Calu3 (cell line): ENCODE measurements at regions not wholly inside any gene's neighbourhood (a gene's known extent, or its start where the extent isn't known, plus 50 kb on each side); places are given as distances from the start of the nearest gene placed in this dataset.

ENCODE experiments used
- BruUV-seq: library from RNA; stranded (reverse); fragments of 400-500 nt; replicated peaks from 2 replicates; lab custom pipeline; 2021; lab: Mats Ljungman, UMichigan
- CTCF ChIA-PET: fragments of 300-600 bp; sonication (Branson Sonifier 250); formaldehyde crosslinking; loops from one replicate; lab custom pipeline; 2022; ENCODE audit warnings: antibody characterized with exemption; lab: Charles Lee
- DNase-seq: peaks from one replicate; pipeline ENCODE4 v3.0.0; 2022
- H3K27ac Mint-ChIP-seq: one replicate; pipeline ENCODE4 v1.8.0; 2022; ENCODE audit warnings: mixed read lengths; ENCODE audit not compliant: unreplicated experiment
- H3K27me3 Mint-ChIP-seq: one replicate; pipeline ENCODE4 v1.8.0; 2022; ENCODE audit warnings: mixed read lengths; ENCODE audit not compliant: unreplicated experiment
- H3K36me3 Mint-ChIP-seq: one replicate; pipeline ENCODE4 v1.8.0; 2022; ENCODE audit warnings: mild to moderate bottlenecking, moderate library complexity, mixed read lengths; ENCODE audit not compliant: insufficient read depth, unreplicated experiment
- H3K4me1 Mint-ChIP-seq: one replicate; pipeline ENCODE4 v1.8.0; 2022; ENCODE audit warnings: mild to moderate bottlenecking, low read depth, mixed read lengths; ENCODE audit not compliant: unreplicated experiment
- H3K4me3 Mint-ChIP-seq: one replicate; pipeline ENCODE4 v1.8.0; 2022; ENCODE audit warnings: mild to moderate bottlenecking, low read depth, moderate library complexity, mixed read lengths; ENCODE audit not compliant: unreplicated experiment
- H3K9me3 Mint-ChIP-seq: one replicate; pipeline ENCODE4 v1.8.0; 2022; ENCODE audit warnings: low read depth, mixed read lengths; ENCODE audit not compliant: unreplicated experiment
- CTCF ChIP-seq: fragments of 200-600 bp; IDR thresholded peaks from one replicate; pipeline ENCODE4 v1.8.0; 2022; ENCODE audit warnings: antibody characterized with exemption; ENCODE audit not compliant: unreplicated experiment
- intact Hi-C: fragments of 100-400 bp; cut with micrococcal nuclease; formaldehyde crosslinking; loops from one replicate; pipeline ENCODE4 v1.10.0; 2022; ENCODE audit not compliant: unreplicated experiment

DNA sequence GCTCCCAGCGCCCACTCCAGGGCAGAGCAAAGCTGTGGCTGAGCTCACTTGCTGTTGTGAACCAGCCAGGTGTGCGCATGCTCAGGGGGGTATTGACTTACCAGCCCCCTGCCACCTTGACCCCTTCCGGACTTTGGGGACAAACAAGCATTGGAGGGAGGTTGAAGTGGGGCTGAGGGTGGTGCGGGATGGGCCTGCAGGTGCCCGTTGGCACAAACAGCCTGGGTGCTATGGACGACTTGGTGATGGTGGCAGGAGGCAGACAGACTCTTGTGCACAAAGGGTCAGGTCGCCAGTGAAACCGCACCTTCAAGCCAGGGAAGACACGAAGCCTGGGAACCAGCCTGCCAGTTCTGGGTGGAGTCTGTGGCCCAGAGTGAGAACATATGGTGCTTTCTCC lies 858.5 kb upstream of the PTPRD start:
- Mint-ChIP-seq H3K4me1 (no peaks in the 10 kb centered on the region), H3K36me3 (no peaks in the 10 kb centered on the region), H3K27ac (no peak overlapping the region), H3K27me3 (no peaks in the 10 kb centered on the region), H3K9me3 (peaks cover 3% of the 10 kb centered on the region), H3K4me3 (no peak overlapping the region)
- no peak for DNase-seq
- BruUV-seq = no TSS peak
- CTCF ChIA-PET = no interaction called here
- no peak for TF ChIP-seq CTCF
- intact Hi-C loops = no loop called here

GRCh38 chr9:11500780-11501179 lies 888.0 kb upstream of the PTPRD start:
- H3K27ac Mint-ChIP-seq = no peak overlapping the region

GRCh38 chr9:11506980-11507379 lies 894.2 kb upstream of the PTPRD start:
- no TSS peak for BruUV-seq
- CTCF ChIA-PET = no interaction called here
- Mint-ChIP-seq H3K27ac (no peak overlapping the region), H3K36me3 (no peaks in the 10 kb centered on the region), H3K4me3 (no peak overlapping the region), H3K4me1 (no peaks in the 10 kb centered on the region), H3K9me3 (peaks cover 5% of the 10 kb centered on the region), H3K27me3 (no peaks in the 10 kb centered on the region)
- intact Hi-C loops = no loop called here
- no peak for TF ChIP-seq CTCF
- no peak for DNase-seq

More at GRCh38 chr9:11500780-11501179, 888.0 kb upstream of the PTPRD start:
- DNase-seq = no peak
- Mint-ChIP-seq H3K36me3 (peaks cover 5% of the 10 kb centered on the region), H3K9me3 (peaks cover 9% of the 10 kb centered on the region), H3K4me1 (no peaks in the 10 kb centered on the region), H3K27me3 (no peaks in the 10 kb centered on the region), H3K4me3 (no peak overlapping the region)
- intact Hi-C loops = no loop called here
- BruUV-seq = no TSS peak
- TF ChIP-seq CTCF = no peak
- CTCF ChIA-PET = no interaction called here

- BruUV-seq = no TSS peak
- CTCF ChIA-PET = no interaction called here
These were observed 924.8 kb upstream of the PTPRD start for GRCh38 chr9:11537566-11537965.

More at GRCh38 chr9:11537566-11537965, 924.8 kb upstream of the PTPRD start:
- intact Hi-C loops = no loop called here
- H3K4me3 Mint-ChIP-seq = no peak overlapping the region
- no peaks in the 10 kb centered on the region for H3K4me1 Mint-ChIP-seq
- peaks cover 2% of the 10 kb centered on the region for H3K9me3 Mint-ChIP-seq
- no peak for DNase-seq
- no peak for TF ChIP-seq CTCF
- H3K36me3 Mint-ChIP-seq = no peaks in the 10 kb centered on the region
- no peaks in the 10 kb centered on the region for H3K27me3 Mint-ChIP-seq
- H3K27ac Mint-ChIP-seq = no peak overlapping the region
